Epithelial cell of prostate (primary cell): ENCODE measurements at regions not wholly inside any gene's neighbourhood (a gene's known extent, or its start where the extent isn't known, plus 50 kb on each side); places are given as distances from the start of the nearest gene placed in this dataset.
"Not testable (repeated sequence)": the region's sequence is repeated elsewhere in the genome, so short reads cannot be mapped to it uniquely, and the experiment has no call there.

ENCODE experiments used
- DNase-seq: peaks from one replicate; pipeline ENCODE4 v3.0.0-alpha.2; 2011; ENCODE audit warnings: low read depth, low spot score
- H3K27ac ChIP-seq: fragments of 450-650 bp; 2 replicates; pipeline ENCODE4 v1.5.1; 2017; ENCODE audit warnings: mild to moderate bottlenecking

DNA sequence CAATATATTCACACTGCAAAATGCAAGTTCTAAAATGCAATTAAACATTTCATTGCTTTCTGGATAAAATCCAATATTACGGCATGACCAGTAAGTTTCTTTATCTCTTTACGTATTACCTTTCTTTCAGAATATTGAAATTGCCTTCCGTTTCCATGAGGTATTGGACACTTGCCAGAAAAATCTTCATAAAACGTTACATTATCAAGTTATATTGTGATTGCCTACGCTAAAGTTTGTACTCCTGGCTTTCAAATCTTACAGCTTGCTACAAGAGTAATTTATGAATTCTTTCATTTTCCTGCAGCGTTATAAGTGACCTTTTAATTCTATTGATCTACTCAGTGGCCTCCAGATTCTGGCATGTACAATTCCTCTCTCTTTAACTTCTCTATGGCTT, 1349.3 kb downstream of the OTOL1 start:
- DNase-seq, result no peak
- no peak overlapping the region for H3K27ac ChIP-seq

DNA sequence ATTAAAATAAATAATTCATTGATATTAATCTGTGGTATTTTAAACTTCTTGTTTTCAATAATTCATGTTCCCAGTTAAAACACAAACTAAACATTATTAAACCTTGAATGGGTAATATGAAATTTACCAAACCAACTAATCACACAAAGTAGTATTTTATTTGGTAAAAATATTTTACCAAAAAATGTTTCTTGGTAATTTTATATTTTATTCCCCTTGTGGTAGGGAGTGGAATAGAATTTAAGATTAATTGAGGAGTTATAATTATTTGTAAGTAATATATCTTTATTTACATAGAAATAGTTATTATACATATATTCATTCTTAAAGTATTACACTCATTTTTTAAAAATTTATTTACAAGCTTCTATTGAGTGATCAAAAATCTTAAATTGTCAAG, 1350.9 kb downstream of the OTOL1 start:
- DNase-seq, result no peak
- H3K27ac ChIP-seq, result no peak overlapping the region

DNA sequence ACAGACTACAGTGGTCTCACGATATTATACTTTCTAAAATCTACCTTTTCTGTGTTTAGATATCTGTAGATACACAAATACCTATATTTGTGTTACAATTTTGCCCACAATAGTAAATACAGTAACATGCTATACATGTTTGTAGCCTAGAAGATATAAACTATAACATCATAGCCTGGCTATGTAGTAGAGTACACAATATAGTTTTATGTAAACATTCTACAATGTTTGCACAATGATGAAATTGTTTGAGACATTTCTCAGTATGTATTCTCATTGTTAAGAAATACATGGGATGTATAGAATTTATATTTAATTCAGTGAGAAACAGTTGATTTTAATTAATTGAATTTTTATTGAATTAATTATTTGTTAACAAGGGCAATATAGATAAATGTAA, 1367.0 kb downstream of the OTOL1 start:
- DNase-seq, result no peak
- H3K27ac ChIP-seq, result no peak overlapping the region

DNA sequence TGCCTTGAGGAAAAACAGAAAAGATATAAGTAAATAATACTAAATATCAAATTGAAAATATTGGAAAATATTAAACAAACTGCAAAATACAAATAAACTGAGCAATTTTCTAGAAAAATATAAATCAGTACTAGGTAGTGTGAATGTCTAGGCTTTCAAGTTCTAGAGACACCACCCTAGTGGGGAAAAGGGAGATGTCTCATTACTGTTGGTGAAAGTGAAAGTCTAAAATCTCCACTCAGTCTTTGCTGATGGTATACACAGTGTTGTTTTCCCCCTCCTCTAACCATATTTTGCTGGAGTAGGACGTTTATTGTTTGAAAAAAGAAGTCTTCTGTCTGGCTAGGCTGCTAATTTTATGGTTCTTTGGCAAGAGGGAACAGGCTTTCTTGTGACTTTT, 1368.9 kb downstream of the OTOL1 start:
- no peak for DNase-seq
- no peak overlapping the region for H3K27ac ChIP-seq

DNA sequence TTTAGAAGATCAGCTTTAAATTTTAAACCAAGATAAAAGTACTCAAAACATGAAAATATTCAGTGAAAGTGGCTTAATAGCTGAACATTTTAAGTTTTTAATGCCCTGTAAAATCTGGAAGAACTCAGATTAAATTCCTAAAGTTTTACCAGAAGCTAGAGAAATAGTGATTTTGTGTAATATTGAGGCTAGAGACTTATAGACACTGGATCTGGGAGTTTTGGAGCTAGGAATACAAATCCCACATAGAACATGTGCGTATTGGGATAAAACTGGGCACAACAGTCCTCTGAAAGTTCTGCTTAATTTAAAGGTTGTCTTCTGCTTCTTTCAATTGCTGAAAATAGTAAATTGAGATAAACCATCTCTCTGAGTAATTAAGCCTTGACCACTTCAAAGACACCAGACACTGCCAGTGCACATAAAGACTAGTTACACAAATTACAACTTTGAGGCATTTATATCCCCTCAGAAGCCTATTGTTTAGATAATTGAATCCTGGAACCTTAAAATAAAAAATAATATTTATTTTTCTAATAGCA, 1382.5 kb downstream of the OTOL1 start:
- H3K27ac ChIP-seq, result no peak overlapping the region
- no peak for DNase-seq

DNA sequence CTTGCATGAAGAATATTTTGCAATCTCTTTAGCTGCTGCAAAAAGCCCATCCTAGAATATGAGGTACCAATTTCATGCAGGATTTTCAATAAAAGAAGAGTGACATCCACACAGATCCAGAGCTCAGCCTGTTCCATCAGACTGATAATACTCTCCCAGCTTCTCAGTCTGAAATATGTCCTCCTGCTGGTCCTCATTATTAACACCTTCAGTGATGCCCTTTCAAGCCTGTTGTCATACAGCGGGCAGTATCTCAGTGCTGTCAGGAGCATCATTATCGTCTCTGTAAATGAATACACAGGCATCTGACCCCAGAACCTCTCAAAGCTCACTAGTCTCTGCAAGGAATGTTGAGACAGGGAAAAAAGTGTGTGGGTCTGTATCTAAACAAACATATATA, 1387.8 kb downstream of the OTOL1 start:
- no peak for DNase-seq
- H3K27ac ChIP-seq, result no peak overlapping the region

DNA sequence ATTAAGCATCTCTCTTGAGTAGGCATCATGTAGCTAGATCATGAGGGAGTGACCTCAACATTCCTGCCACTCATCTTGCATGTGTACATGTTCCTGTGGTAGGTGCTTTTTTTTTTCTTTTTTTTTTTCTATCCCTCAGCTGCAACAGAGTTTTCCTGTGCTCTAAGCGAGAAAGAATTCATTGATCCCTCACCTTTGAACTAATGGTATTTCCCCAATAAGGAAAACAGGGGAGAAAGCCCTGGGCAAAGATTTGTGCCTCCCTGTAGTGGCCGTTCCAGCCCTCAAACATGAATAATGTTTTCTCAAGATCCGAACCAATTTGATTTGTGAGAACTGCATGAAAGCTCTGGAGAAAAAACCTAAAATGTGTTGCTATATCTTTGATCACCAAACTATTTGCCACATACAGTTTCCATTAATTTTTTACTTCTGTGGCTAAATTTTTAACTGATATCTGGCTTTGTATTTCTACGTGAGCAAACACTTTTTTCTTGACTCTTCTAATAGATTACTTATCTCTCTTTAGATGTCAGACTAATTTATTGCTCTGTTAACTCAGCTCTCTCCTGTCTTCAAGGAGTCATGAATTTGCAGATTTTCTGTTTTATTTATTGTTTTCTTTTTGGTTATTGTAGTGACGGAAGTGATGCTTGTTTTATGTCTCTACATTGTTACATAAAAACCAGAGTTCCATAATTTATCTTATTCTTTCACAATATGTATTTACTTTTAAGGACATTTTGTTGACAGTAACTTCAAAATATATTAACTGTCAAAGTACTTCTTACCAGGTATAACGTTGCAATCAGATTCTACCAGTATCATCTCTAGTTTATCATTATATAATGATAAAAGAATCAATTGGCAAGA, 1396.5 kb downstream of the OTOL1 start:
- no peak overlapping the region for H3K27ac ChIP-seq
- DNase-seq, result no peak

DNA sequence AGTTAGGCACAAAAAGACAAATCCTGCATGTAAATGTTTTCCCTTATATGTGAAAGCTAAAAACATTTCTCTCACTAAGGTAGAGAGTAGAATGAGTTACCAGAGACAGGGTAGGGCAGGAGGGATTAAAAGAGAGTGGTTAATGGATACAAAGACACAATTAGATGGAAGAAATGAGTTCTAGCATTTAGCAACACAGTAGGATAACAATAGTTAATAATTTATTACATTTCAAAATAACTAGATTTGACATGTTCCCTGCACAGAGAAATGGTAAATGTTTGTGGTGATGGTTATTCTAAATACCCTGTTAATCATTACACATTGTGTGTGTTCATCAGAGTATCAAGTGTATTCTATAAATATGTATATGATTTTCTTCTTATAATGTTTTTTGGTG, 1400.7 kb downstream of the OTOL1 start:
- no peak overlapping the region for H3K27ac ChIP-seq
- DNase-seq, result no peak

DNA sequence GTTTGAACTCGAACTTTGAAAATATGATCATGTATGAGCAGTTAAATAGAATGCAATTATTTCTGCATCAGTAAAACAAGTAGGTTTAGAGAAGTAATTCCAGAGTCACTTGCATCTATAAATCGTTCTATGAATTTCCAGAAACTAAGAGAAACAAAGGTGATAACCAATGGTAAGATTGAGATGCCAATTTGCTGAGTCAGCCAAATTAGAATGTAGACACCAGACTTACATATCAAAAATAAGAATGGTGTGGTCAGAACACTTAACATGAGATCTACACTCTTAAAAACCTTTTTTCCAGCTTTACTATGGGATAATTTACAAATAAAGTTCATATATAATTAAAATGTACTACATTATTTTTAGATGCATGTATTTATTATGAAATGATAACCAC, 1435.9 kb downstream of the OTOL1 start:
- no peak for DNase-seq
- no peak overlapping the region for H3K27ac ChIP-seq

DNA sequence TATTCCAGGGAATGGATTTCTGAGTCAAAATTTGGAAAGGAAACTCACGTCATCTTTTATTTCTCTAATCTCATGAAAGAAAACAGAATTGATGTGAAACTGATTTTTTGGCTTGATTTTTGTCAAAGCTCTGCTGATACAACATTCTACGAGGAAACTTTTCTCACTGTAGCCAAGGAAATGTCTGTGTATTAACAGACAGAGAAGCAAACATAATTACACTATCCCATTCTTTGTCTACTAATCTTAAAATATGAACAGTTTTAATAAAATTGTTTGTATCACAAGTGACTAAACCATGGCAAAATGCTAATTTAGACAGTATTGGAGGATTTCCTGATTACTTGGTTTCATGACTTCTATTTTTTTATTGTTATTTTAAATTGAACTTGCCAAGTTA, 1437.0 kb downstream of the OTOL1 start:
- DNase-seq, result no peak
- H3K27ac ChIP-seq, result no peak overlapping the region

DNA sequence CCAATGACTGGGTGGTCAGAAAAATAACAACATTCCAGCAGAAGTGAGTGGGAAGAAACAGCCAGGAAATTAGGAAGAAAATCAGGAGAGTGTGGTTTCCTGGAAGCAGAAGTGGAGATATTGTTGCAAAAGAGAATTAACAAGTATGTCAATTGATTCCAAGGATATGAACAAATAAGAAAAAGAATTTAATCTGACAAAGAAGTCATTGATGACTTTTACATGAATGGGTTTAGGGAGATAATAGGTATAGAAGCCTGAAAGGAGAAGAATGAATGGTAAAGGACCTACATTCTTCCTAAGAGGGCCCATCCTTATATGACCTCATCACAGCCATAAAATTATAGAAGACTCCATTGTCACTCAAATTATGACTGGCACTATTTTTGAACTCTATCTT, 1440.1 kb downstream of the OTOL1 start:
- no peak overlapping the region for H3K27ac ChIP-seq
- no peak for DNase-seq

DNA sequence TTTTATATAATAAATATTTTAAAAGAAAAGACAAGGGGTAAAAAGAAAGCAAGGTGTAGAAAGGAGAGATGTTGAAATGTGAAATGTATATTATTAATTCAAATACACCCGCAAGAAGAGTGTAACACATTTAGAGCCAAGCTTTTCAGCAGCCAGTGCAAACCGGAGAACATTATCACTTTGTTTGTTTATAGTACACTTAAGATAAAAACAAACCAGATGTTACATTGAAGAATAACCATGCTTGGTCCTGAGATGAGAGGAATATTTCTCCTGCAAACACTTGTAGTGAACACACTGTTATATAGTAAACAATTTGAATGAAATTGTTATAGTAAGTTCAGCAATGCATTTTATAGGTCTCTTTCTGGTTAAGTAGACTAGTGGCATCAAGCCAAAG, 1441.5 kb downstream of the OTOL1 start:
- no peak overlapping the region for H3K27ac ChIP-seq
- DNase-seq, result no peak

DNA sequence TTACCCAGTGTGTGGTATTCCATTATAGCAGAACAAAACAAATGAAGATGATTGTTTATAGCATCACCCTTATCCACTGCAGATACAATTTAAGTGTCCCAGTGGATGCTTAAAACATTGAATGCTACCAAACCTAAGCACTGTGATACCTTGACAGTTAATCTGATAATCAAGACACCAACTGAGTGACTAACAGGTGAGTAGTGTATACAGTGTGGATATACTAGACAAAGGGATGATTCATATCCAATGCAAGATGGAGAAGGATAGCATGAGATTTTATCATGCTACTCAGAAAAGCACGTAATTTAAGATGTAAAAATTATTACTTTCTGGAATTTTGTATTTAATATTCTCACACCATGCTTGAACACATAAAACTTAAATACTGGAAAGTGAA, 1449.0 kb downstream of the OTOL1 start:
- H3K27ac ChIP-seq, result no peak overlapping the region
- no peak for DNase-seq

DNA sequence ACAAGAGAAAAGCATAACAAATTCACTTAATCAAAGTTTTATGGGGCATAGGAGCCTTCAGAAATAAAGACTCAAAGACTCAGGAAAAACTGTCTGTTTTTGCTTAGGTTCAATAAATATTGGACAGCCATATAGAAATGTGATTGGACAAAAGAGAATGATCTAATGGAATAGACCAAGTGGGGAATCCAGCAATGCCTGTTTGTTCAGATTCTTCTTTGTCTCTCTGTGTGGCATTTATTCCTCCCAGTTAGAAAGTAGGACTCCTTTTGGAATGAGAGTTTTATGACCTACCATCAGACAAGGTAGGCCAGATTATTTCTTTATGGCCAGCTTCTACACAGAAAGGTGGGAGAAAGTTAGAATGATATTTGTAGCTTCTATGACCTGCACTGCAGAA, 1460.1 kb downstream of the OTOL1 start:
- no peak overlapping the region for H3K27ac ChIP-seq
- DNase-seq, result no peak

DNA sequence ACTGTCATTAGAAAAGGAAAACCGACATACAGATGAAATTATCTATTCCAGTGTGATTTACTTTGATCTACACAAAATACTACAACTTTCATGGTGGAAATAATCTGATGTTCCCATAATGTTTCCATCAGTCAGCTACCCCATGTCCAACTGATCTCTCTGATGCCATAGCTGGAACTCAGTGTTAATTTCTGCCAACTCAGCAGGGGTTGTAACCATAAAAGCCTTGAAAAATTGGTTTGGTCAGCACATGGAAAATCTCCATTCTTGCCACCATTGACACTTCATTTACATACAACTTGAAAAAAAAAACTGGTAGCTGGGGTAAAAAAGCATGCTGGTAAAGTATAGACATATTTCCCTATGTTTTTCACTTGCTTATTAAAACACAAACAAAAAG, 1463.7 kb downstream of the OTOL1 start:
- no peak overlapping the region for H3K27ac ChIP-seq
- no peak for DNase-seq

DNA sequence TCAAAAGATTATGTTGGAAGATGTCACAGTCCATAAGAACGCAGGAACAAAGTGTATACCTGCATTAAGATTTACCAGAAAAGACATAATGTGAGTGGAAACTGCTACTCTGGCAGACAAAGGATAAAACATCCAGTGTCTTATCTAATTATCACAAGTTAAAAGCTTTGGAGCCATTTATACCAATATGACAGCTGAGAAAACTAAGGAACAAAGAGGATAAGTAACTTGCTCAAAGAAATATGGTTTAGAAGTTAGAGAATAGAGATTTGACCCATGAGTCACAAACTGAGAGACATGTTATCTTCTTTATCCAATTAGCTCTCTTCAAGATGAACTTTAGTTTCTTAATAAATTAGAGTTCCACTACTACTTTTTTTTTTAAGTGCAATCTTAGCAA, 1473.7 kb downstream of the OTOL1 start:
- no peak overlapping the region for H3K27ac ChIP-seq
- DNase-seq, result no peak

DNA sequence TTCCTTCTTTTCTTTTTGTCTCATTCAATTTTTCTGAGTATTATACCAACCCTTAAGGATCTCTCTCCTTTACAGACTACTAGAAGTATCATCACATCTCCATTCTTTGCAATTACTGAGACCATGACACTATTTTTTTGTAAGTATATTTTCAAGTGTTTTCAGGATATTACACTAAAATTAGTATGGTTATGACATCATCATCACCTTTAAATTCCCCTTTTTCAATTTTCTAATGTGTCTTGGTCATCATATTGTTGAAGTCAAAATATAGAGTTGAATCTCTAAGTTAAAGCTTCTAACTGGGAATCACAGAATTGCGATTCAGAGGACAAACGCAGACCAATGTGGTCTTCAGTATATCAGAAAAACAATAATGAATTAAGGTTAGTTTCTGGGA, 1475.1 kb downstream of the OTOL1 start:
- H3K27ac ChIP-seq, result no peak overlapping the region
- no peak for DNase-seq

DNA sequence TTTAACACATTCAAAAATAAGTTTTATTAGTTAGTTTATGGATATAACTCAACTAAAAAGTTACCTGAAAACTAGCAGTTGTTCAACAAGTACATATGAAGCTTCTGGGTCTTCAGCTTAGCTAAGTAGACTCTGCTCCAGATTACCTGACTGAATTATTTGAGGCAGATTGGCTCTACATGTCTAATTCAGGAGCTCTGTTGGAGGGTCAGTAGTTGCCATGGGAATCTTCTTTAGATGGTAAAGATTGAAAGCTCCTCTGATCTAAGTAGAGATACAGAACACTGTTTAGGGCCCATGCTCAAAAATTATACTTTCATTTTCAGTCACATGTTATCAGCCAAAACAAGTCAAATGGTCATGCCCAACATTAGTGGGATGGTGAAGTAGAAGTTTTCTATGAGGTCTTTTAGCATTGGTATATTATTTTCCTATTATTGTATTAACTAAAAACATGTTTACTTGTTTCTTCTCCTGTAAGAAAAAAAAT, 1476.9 kb downstream of the OTOL1 start:
- DNase-seq, result no peak
- no peak overlapping the region for H3K27ac ChIP-seq

DNA sequence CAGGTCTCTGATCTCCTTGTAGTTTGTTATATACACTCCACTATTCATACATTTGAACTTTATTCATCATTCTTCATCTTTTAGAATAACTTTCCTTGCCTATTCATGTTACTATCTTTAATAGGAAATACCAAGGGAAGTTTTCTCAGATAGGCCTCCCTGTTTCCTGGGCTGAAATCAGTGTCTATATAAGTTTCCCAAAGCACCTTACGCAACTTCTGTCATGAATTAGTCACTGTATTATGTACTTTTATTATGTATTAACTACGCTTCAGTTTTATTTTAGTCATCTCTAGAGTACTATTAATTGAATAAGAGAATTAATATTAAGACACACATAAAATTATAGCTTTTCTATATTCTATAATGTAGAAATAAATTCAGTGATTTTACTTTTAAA, 1481.5 kb downstream of the OTOL1 start:
- H3K27ac ChIP-seq, result no peak overlapping the region
- no peak for DNase-seq

DNA sequence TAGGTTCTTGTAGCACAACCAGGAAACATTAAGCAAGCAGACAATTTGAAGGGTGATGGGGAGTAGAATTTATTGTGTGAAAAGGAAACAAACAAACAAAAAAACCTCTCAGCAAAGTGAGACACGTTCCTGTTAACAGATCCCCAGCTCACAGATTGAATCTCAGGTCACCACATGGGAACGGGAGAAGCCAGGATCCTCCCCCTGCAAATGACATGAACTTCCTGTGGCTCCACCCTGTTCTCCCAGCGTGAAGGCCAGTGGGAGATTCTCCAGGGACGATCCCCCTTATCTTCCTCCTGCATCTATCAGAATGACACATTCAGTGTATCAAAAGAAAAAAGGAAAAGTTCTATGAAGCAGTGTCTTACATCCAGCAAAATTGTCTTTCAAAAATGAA, 1488.1 kb downstream of the OTOL1 start:
- H3K27ac ChIP-seq, result no peak overlapping the region
- DNase-seq, result no peak

DNA sequence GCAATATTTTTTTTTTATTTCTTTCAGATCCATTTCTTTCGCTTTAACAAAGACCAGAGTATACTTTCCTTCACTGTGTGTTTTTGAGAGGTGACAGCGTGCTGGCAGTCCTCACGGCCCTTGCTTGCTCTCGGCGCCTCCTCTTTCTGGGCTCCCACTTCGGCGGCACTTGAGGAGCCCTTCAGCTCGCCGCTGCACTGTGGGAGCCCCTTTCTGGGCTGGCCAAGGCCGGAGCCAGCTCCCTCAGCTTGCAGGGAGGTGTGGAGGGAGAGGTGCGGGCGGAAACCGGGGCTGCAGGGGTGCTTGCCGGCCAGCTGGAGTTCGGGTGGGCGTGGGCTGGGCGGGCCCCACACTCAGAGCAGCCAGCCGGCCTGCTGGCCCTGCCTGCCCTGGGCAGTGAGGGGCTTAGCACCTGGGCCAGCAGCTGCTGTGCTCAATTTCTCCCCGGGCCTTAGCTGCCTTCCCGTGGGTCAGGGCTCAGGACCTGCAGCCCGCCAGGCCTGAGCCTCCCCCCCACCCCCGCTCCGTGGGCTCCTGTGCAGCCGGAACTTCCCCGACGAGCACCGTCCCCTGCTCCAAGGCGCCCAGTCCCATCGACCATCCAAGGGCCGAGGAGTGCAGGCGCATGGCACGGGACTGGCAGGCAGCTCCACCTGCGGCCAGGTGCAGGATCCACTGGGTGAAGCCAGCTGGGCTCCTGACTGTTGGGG, 1490.6 kb downstream of the OTOL1 start:
- DNase-seq, H3K27ac ChIP-seq: not testable (repeated sequence)
